ENCODE measurements at regions not wholly inside any gene's neighbourhood (a gene's known extent, or its start where the extent isn't known, plus 50 kb on each side); places are given as distances from the start of the nearest gene placed in this dataset.
"Not testable (repeated sequence)": the region's sequence is repeated elsewhere in the genome, so short reads cannot be mapped to it uniquely, and the experiment has no call there.

DNA sequence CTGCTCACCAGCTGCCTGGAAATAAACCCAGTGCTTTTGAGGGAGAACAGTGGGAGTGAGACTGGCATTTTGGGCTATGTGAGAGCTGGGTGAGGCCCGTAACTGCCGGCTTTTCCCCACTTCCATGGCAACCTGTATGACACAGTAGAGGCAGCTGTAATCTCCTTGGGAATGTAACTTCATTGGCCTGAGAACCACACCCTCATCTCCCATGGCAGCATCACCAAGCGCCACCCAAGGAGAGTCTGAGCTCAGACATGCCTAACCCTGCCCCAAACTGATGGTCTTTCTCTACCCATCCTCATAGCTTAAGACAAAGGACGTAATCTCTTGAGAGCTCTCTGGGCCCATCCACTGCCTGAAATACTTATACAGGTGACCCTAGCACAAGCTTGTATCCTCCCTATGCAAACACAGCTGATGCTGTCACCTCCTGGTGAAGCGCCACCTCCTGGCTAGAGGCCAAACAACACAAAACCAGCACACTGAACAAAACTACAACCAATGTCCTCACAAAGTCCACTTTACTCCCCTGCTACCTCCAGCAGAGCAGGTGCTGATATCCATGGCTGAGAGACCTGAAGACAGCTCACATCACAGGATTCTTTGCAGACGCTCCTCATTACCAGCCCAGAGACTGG, 763.4 kb upstream of the NRXN1 start:
- peak; percentile 21 for DNase-seq (ENCODE audit: low read depth)

DNA sequence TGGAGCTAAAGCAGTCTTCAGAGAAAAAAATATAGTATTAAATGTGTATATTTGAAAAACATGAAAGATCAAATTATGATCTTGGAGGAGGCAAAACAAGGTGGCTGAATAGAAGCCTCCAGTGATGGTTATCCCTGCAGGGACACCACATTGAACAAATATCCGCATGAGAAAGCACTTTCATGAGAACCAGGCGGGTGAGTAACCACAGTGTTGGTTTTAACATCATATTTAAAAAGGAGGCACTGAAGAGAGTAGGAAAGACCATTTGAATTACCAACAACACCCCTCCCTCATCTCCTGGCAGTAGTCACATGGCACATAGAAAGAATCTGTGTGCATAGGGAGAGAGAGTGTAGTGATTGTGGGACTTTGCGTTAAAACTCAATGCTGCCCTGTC, 759.6 kb upstream of the NRXN1 start:
- DNase-seq (ENCODE audit: low read depth): no peak

DNA sequence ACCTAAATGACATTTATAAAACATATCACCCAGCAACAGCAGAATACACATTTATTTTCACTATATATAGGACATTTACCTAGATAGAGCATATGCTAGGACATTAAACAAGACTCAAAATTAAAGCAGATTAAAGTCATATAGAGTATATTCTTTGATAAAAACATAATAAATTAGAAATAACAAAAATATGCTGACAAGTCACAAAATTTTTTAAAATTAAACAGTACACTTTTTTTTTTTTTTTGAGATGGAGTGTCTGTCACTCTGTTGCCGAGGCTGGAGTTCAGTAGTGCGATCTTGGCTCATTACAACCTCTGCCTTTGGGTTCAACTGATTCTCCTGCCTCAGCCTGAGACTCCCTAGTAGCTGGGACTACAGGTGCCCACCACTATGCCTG, 758.9 kb upstream of the NRXN1 start:
- no peak for DNase-seq (ENCODE audit: low read depth)

DNA sequence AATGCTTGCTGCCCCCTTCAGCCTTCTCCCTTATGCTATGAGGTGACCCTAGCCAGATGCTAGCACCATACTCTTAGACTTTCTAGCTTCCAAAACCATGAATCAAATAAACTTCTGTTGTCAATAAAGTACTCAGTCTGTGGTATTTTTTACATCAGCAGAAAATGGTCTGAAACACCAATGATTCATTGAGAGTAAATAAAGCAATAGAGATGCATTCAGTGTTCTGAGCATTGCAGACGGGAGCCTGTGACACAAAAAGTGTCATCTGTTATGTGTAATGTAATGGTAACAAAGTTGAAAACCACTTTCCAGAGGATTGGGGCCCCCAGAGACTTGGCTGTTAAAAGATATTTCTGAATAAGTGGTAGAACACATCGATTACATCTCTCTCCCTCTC, 758.0 kb upstream of the NRXN1 start:
- DNase-seq (ENCODE audit: low read depth): peak; percentile 47

DNA sequence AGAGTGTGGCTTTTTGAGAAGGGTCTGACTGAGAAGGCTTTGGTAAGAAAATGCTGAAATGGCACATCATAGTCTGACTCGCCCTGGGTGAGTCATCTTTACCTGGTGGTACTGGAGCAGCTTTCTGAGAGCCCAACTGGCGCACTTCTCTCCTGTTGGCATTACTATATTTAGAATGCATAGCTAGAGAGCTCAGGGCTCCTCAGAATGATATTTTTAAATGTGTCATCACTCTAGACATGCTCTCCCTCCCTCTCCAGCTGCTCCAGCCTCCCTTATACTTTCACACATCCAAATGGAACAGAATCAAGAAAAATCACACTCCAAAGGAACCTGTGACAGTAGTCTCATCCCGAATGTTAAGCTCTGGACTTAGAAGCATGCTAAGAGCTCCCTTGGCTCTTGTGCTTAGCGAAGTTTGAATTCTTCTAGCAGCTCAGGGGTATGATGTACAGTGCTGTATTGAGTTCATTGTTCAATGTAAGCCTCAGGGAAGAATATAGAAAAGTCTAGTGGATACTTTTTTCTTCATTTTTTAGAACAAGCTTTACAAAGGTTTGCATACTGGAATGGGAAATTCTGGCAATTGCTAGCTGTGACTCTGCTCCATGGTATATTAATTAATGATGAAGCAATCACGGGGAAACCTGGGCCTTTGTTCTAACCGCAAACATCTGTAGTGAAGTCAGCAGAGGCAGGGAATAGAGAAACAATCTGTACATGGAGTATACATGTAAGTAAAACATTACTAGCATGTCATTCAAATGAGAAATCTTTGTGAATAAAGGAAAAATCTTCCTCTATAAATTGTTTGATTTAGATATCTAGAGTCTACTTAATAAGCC, 751.2 kb upstream of the NRXN1 start:
- DNase-seq (ENCODE audit: low read depth): peak; percentile 46

DNA sequence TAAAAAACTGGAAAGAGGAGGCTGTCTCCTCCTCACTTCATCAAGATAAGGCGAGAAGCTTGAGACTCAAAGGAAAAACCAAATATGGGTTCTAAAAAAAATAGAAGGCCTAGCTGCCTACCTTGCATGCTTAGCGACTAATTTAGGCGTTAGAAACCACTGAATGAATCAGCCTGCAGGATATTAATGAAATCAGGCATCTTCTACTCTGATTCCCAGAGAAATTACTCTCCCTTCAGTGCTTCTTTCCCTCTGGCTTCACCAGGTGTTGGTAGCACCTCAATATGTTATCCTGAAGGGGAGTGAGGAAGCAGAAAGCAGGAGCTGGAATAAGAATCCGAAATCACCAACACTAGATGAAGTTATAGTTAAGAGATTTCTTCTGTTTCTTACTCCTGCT, 749.8 kb upstream of the NRXN1 start:
- DNase-seq (ENCODE audit: low read depth): no peak

DNA sequence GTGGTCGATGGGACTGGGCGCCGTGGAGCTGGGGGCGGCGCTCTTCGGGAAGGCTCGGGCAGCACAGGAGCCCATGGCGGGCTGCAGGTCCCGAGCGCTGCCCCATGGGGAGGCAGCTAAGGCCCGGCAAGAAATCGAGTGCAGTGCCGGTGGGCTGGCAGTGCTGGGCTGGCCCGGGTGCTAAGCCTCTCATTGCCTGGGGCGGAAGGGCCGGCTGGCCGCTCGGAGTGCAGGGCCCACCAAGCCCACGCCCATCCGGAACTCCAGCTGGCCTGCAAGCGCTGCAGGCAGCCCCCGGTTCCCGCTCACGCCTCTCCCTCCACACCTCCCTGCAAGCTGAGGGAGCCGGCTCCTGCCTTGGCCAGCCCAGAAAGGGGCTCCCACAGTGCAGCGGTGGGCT, 748.4 kb upstream of the NRXN1 start:
- no peak for DNase-seq (ENCODE audit: low read depth)

DNA sequence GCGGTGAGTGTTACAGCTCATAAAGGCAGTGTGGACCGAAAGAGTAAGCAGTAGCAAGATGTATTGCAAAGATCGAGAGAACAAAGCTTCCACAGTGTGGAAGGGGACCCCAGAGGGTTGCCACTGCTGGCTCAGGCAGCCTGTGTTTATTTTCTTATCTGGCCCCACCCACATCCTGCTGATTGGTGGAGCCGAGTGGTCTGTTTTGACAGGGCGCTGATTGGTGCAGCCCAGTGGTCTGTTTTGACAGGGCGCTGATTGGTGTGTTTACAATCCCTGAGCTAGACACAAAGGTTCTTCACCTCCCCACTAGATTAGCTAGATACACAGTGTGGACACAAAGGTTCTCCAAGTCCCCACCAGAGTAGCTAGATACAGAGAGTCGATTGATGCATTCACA, 747.8 kb upstream of the NRXN1 start:
- DNase-seq (ENCODE audit: low read depth): not testable (repeated sequence)

DNA sequence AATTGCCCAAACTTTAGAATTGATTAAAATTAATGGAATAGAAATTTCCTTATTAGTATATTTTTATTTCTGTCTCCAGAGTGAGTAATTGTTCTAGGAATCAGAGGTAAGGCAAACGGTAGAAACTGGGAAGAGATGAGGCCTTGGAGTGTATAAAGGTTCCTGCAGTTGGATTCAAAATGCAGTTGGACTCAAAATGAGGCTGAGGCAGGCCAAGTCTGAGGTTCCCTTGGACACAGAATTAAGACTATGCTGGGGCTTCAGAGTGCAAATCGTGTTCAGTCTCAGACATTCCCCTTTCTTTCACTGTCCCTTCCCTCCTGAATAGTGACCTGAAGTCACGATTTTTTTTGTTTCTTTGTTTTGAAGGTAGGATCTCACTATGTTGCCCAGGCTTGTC, 746.9 kb upstream of the NRXN1 start:
- no peak for DNase-seq (ENCODE audit: low read depth)

DNA sequence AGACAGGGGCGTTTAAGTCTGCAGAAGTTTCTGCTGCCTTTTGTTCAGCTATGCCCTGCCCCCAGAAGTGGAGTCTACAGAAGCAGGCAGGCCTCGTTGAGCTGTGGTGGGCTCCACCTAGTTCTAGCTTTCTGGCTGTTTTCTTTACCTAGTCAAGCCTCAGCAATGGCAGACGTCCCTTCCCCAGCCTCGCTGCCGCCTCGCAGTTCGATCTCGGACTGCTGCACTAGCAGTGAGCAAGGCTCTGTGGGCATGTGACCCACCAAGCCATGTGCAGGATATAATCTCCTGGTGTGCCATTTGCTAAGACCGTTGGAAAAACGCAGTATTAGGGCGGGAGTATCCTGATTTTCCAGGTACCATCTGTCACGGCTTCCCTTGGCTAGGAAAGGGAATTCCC, 742.7 kb upstream of the NRXN1 start:
- not testable (repeated sequence) for DNase-seq (ENCODE audit: low read depth)

DNA sequence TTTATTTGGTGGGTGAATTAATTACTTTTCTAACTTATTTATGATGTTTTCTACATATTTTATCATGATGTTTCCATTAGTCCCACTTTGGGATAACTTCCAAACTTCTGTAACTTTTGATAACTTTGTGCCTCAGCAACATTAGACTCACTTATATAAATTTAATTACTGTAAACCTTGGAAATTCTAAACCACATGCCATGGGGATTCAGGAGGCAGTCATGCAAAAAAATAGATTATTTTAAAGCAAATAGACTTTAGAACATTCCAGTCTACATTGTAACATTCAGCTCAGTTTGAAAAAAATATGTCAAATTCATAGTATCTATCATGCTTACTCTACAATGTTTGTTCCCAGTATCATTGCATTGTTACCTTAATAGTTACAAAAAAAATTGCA, 728.5 kb upstream of the NRXN1 start:
- no peak for DNase-seq (ENCODE audit: low read depth)

DNA sequence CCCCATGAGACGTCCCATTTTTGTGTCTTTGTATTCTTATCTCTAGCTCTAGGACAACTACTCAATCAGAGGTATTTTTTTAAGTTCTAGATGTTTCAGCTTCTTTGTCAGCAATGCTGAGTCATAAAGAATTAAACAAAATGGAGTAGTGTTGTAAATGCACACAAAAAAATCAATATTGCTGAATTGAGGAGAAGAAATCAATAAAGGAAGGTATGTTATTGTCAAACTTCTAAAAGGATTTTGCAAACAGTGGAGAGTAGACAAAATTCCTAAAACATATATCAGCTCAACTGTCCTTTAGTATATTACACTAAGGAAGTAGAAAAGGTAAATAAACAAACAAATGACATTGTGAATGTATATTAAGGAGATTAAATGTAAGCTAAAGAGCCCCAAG, 726.1 kb upstream of the NRXN1 start:
- no peak for DNase-seq (ENCODE audit: low read depth)

DNA sequence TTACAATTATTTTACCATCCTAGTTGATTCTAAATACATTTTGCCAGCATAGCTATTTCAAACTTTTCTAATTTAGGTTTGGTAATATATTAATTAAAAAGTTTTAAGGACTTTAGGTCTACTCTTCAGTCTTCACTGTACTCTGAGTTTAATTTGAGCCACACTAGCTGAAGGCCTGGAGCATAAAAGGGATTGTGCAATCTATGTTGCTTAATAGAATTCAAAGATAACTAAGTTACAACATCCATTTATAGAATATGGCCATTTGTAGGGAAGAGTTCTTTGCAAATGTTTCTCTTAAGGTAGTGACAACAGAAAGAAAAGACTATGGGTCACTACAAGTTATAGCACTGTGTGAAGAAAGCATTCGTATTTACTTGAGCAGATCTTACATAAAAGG, 702.2 kb upstream of the NRXN1 start:
- DNase-seq (ENCODE audit: low read depth): peak; percentile 14

DNA sequence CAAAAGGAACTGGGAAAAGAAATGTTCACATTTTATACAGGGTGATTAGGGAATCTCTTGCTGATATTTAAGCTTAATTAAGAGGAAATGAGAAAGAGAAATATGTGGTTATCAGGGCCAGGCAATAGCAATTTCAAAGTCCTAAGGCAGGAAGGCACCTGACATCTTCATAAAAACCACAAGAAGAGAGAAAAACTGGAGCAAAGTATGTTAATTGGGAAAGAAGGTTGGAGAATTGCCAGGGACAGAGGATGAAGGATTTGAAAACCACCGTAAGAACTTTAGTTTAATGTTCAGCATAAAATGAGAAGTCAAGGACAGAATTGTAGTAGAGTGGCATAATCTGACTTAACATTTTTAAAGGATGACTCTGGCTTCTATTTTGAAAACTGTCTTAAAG, 691.8 kb upstream of the NRXN1 start:
- peak; percentile 49 for DNase-seq (ENCODE audit: low read depth)

DNA sequence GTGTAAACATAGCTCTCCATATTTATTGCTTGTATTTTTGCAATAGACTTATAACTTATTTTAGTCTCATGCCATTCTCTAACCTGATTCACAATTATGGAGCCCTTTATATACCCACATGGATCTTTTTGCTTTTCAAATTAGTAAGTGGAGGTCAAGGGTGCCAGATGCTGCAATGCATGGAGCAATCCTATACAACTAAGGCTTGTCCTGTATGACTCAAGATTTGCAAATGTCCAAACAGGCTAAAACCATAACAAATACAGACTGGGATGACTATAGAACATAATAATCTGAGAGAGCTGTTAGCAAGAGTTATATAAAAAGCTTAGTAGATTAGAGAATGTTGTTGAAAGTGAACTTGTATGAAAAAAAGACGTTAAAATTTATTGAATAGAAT, 690.4 kb upstream of the NRXN1 start:
- DNase-seq (ENCODE audit: low read depth): peak; percentile 67

DNA sequence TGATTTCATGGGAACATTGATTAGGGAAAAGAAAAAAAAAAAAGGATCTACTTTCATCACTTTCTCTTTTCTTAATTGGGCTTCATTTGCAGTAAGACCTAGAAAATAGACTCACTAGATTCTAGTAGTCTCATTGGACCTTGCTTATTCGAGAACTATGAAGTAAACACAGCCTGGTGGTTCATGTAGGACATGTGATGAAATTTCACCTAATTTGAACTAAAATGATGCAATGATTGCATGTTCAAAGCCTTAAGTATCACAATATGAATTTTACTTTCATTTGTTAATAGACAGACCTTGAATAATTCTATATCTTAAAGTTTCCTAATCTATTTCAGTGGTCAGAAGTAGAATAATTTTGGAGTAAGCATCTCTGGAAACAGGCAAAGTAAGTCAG, 688.9 kb upstream of the NRXN1 start:
- DNase-seq (ENCODE audit: low read depth): no peak

DNA sequence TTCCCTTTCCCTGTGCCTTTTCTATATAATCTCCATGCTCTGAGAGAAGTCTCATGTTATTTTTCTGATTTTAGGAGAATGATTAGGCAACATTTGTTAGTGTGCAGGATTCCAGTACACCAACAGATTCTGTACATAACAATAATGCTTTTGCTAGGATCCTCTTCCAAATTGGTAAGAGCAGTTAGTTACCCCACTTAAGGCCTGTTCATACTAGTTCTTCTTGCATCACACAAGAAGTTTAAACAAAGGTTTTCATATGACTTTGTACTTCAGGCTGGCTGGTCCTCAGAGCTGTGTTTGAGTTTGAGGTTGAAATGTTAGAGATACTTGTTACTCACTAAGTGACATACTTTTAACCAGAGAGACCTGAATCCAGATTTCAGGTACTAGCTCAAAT, 686.9 kb upstream of the NRXN1 start:
- no peak for DNase-seq (ENCODE audit: low read depth)

DNA sequence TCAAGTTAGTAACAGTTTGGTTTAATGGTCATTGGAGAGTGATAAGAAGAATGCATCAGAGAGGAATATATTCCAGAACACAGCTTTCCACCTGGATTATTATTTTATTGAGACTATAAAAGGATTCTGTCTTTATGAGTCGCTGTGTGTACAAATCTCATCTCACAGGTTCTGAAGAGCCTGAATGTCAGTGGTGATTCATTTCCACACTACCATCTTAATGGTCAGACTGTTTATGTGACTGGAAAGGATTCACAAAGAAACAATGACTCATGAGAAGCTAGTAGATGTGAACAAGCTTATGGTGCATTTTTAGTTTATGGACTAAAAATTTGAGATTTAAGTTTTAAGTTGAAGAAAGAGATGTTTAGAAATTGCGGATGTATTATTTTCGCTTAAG, 685.4 kb upstream of the NRXN1 start:
- DNase-seq (ENCODE audit: low read depth): peak; percentile 86

DNA sequence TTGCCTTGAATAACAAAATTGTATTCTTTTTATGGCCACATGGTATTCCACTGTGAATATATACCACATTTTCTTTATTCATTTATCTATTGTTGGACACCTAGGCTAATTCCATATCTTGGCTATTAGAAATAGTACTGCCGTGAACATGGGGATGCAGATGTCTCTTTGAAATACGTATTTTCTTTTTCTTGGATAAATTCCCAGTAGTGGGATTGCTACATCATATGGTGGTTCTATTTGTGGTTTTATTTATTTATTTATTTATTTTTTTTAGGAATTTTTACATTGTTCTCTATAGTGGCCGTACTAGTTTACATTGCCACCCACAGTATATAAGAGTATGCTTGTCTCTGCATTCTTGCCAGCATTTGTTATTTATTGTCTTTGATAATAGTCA, 679.8 kb upstream of the NRXN1 start:
- DNase-seq (ENCODE audit: low read depth): peak; percentile 20

DNA sequence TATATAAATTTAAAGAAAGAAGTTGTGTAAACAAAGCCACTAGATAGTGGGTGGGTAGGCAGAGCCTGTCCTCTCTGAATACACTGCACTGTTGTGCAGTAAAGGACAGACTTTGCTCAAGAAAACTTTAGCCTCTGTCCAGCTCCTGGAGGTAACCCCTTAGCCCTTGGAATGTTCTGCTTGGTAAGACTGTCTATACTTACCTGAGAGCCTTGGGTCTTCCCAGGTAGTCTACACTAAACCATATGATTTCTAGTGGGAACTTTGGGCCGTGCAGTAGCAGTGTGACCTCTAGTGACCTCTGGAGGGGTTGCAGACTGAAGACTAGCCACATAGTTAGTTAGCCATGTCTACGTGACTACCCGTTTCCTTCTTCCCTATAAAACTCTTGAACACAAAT, 678.3 kb upstream of the NRXN1 start:
- DNase-seq (ENCODE audit: low read depth): no peak

DNA sequence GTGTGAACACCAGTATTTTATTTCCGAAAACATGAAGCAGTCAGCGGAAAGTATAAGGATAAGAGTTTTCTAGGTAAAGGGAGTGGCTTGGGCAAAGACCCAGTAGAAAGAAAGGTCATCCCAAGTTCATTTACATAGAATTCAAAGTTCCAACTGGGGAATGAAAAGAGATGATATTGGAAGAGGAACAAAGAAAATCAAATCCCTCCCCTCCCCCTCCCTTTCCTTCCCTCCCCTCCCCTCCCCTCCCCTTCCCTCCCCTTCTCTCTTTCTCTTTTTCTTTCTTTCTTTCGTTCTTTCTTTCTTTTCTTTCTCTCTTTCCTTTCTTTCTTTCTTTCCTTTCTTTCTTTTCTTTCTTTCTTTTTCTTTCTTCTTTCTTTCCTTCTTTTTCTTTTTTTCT, 675.7 kb upstream of the NRXN1 start:
- DNase-seq (ENCODE audit: low read depth): no peak

DNA sequence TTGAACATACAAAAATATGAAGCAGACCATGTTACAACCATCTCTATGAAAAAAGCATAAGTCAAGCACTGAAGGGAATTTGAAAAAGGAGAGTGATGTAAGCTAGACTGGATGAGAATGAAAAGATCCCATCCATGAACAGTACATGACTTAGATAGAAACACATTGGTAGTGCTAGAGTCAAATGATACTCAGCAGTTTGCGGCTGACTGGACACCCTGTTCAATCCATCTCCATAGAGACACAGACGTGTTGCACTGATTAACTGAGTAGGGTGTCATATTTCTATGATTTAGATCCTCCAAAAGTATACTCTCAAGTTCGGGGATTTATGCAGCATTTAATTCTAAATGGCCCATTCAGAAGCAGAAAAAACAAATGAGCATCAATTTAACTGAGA, 674.3 kb upstream of the NRXN1 start:
- DNase-seq (ENCODE audit: low read depth): peak; percentile 48

DNA sequence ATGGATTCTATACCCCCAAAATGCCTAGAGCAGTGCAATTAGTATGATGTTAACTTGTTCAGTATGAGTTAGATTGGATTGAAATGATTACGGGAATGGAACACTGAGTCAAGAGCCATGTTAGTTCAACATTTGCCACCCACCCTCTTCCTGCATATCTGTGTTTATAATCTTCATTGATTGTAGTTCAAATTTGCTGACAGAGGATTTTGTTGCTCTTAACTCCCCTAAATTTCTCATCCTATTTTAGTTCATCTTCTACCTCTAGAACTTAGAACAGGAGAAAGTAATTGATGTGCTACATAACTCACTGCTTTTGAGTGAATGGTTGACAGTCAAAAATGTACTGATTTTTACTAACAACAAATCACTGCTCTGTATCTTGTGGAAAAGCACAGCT, 673.5 kb upstream of the NRXN1 start:
- DNase-seq (ENCODE audit: low read depth): no peak

DNA sequence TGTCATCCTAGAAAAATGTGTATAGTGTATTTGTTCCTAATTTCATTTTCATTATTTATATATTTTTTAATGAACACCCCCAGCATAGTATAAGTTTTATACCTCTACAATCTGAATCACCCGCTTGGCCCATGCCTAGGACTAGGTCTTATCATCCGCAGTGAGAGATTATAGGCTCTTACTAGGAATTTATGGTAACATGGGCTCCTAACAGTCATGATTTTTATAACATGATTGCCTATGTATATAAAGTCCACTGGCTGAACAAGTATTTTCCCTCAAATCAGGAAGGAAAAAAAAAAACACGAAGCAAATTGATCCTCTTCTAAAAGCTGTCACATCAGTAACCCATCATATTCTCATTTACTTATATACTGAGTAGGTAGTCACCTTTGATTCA, 666.1 kb upstream of the NRXN1 start:
- no peak for DNase-seq (ENCODE audit: low read depth)
